ENCODE measurements at regions not wholly inside any gene's neighbourhood (a gene's known extent, or its start where the extent isn't known, plus 50 kb on each side); places are given as distances from the start of the nearest gene placed in this dataset.
"Not testable (repeated sequence)": the region's sequence is repeated elsewhere in the genome, so short reads cannot be mapped to it uniquely, and the experiment has no call there.

DNA sequence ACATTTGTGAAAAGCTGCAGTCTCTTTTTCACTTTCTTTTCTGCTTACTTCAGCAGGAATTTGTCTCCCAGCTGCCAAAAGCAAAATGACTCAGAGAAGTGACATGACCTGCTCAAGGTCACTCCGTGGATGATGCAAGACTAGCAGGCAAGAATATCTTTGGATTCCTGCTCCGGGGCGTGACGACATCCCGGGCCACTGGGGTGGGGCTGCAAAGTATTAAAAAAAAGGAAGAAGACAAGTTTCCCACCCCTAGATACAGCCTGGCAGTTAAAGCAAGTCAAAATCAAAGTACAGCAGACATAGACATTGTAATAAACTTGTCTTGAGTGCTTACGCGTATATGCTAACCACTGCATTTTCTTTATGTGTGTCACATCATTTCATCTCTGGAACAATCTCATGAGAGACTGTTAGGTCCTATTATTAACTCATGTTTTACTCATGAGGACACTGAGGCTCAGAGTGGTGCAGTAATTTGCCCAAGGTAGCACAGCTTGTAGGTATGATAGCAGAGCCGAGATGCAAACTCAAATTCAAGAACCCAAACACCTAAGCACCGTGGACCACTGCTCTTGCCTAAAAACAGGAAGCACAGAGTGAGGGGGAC, 485.2 kb upstream of the PROK2 start:
- Histone ChIP-seq H4K20me1 (ENCODE audit: insufficient read depth, poor library complexity, severe bottlenecking) (no peaks in the 10 kb centered on the region), H3K79me2 (no peaks in the 10 kb centered on the region), H2AFZ (no peak overlapping the region), H3K27me3 (no peaks in the 10 kb centered on the region), H3K4me2 (peak overlapping the region; percentile 1), H3K36me3 (replicated peaks; ENCODE audit: insufficient read depth, low read depth) (no peaks in the 10 kb centered on the region), H3K9me2 (replicated peaks; ENCODE audit: insufficient read depth) (no peaks in the 10 kb centered on the region), H3K9me3 (ENCODE audit: low read depth) (no peaks in the 10 kb centered on the region), H3K4me3 (no peak overlapping the region), H3K27ac (peak overlapping the region; percentile 84), H3K4me1 (ENCODE audit: insufficient read depth) (peaks cover 31% of the 10 kb centered on the region)
- peak; percentile 90 for DNase-seq (ENCODE audit: low spot score)
- WGBS (ENCODE audit: low lambda C conversion rate, missing lambda C conversion rate) = 34% methylated on average over 9 of the region's 9 CpGs
- TF ChIP-seq EZH2phosphoT487 (IDR thresholded peaks at IDR 0.05; ENCODE audit: low read depth, severe bottlenecking, unreplicated experiment) (no peak), EZH2 (IDR thresholded peaks at IDR 0.05; ENCODE audit: borderline replicate concordance) (no peak)
- TF ChIP-seq, protein P1, sequence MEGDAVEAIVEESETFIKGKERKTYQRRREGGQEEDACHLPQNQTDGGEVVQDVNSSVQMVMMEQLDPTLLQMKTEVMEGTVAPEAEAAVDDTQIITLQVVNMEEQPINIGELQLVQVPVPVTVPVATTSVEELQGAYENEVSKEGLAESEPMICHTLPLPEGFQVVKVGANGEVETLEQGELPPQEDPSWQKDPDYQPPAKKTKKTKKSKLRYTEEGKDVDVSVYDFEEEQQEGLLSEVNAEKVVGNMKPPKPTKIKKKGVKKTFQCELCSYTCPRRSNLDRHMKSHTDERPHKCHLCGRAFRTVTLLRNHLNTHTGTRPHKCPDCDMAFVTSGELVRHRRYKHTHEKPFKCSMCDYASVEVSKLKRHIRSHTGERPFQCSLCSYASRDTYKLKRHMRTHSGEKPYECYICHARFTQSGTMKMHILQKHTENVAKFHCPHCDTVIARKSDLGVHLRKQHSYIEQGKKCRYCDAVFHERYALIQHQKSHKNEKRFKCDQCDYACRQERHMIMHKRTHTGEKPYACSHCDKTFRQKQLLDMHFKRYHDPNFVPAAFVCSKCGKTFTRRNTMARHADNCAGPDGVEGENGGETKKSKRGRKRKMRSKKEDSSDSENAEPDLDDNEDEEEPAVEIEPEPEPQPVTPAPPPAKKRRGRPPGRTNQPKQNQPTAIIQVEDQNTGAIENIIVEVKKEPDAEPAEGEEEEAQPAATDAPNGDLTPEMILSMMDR (IDR thresholded peaks at IDR 0.05; ENCODE audit: poor library complexity) = no peak

DNA sequence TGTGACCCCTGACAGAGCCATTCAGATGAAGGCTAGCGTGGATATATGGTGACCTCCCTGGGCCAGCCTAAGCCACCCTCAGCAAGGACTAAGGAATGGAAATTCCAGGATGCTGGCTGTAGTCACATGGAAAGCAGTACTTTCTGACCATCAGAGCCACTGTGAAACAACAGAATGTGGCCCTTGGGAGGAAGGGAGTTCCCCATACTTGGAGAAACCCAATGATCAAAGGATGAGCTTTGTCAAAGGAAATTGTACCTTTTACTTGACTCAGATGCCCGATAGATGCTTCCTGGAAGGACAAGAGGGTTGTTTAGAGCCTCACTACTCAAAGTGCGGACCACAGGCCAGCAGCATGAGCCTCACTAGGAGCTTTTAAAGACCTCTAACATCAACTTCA, 484.5 kb upstream of the PROK2 start:
- Histone ChIP-seq H4K20me1 (ENCODE audit: insufficient read depth, poor library complexity, severe bottlenecking) (no peaks in the 10 kb centered on the region), H2AFZ (no peak overlapping the region), H3K36me3 (replicated peaks; ENCODE audit: insufficient read depth, low read depth) (no peaks in the 10 kb centered on the region), H3K4me3 (no peak overlapping the region), H3K79me2 (no peaks in the 10 kb centered on the region), H3K27me3 (no peaks in the 10 kb centered on the region), H3K4me2 (no peak overlapping the region), H3K4me1 (ENCODE audit: insufficient read depth) (peaks cover 25% of the 10 kb centered on the region), H3K9me3 (ENCODE audit: low read depth) (no peaks in the 10 kb centered on the region), H3K27ac (peak overlapping the region; percentile 84), H3K9me2 (replicated peaks; ENCODE audit: insufficient read depth) (no peaks in the 10 kb centered on the region)
- TF ChIP-seq, protein P1 (IDR thresholded peaks at IDR 0.05; ENCODE audit: poor library complexity) = no peak
- TF ChIP-seq EZH2phosphoT487 (IDR thresholded peaks at IDR 0.05; ENCODE audit: low read depth, severe bottlenecking, unreplicated experiment) (no peak), EZH2 (IDR thresholded peaks at IDR 0.05; ENCODE audit: borderline replicate concordance) (no peak)
- WGBS (ENCODE audit: low lambda C conversion rate, missing lambda C conversion rate) = 98% methylated on average over 3 of the region's 3 CpGs
- no peak for DNase-seq (ENCODE audit: low spot score)

GRCh38 chr3:72266921-72267524, 482.1 kb upstream of the PROK2 start:
- 91% methylated on average over 7 of the region's 7 CpGs for WGBS (ENCODE audit: low lambda C conversion rate, missing lambda C conversion rate)
- not testable (repeated sequence) for H3K9me3 ChIP-seq (ENCODE audit: low read depth); H2AFZ ChIP-seq; H3K27me3 ChIP-seq; H3K4me3 ChIP-seq; H3K4me2 ChIP-seq; H3K36me3 ChIP-seq (replicated peaks; ENCODE audit: insufficient read depth, low read depth); H3K9me2 ChIP-seq (replicated peaks; ENCODE audit: insufficient read depth); H3K27ac ChIP-seq; H4K20me1 ChIP-seq (ENCODE audit: insufficient read depth, poor library complexity, severe bottlenecking); H3K79me2 ChIP-seq; DNase-seq (ENCODE audit: low spot score)
- H3K4me1 ChIP-seq (ENCODE audit: insufficient read depth) = peaks cover 12% of the 10 kb centered on the region

GRCh38 chr3:72266016-72266370, 481.0 kb upstream of the PROK2 start:
- Histone ChIP-seq H3K27me3 (no peaks in the 10 kb centered on the region), H3K9me2 (replicated peaks; ENCODE audit: insufficient read depth) (no peaks in the 10 kb centered on the region), H3K4me3 (no peak overlapping the region), H3K79me2 (no peaks in the 10 kb centered on the region), H3K4me1 (ENCODE audit: insufficient read depth) (peaks cover 12% of the 10 kb centered on the region), H2AFZ (no peak overlapping the region), H3K4me2 (no peak overlapping the region), H3K27ac (no peak overlapping the region), H3K9me3 (ENCODE audit: low read depth) (no peaks in the 10 kb centered on the region), H4K20me1 (ENCODE audit: insufficient read depth, poor library complexity, severe bottlenecking) (no peaks in the 10 kb centered on the region), H3K36me3 (replicated peaks; ENCODE audit: insufficient read depth, low read depth) (no peaks in the 10 kb centered on the region)
- 73% methylated on average over 3 of the region's 3 CpGs for WGBS (ENCODE audit: low lambda C conversion rate, missing lambda C conversion rate)
- no peak for DNase-seq (ENCODE audit: low spot score)
- TF ChIP-seq EZH2phosphoT487 (IDR thresholded peaks at IDR 0.05; ENCODE audit: low read depth, severe bottlenecking, unreplicated experiment) = no peak
- no peak for TF ChIP-seq EZH2 (IDR thresholded peaks at IDR 0.05; ENCODE audit: borderline replicate concordance)
- TF ChIP-seq, protein P1 (IDR thresholded peaks at IDR 0.05; ENCODE audit: poor library complexity) = no peak

Measured in hepatocyte (in vitro differentiated cells).